GM23338 (cell line): ENCODE measurements at regions not wholly inside any gene's neighbourhood (a gene's known extent, or its start where the extent isn't known, plus 50 kb on each side); places are given as distances from the start of the nearest gene placed in this dataset.

Experiments used
- ATAC-seq: fragments of 200-7000 bp; cut with Tn5 transposase; 3 replicates; pipeline ENCODE4 v1.9.1; 2020
- DNase-seq: peaks from one replicate; pipeline ENCODE4 v3.0.0-alpha.2; 2015; ENCODE audit warnings: low spot score
- H2AFZ ChIP-seq: fragments of 200-600 bp; sonication (generic); 2 replicates; pipeline ENCODE4 v1.8.0; 2016; ENCODE audit warnings: antibody characterized with exemption, mild to moderate bottlenecking, moderate library complexity
- H3F3A ChIP-seq: fragments of 200-600 bp; sonication (generic); replicated peaks from 2 replicates; pipeline ENCODE4 v1.8.0; 2017; ENCODE audit warnings: antibody characterized with exemption, mixed run types, low read depth
- H3K27ac ChIP-seq: fragments of 200-600 bp; sonication (generic); 2 replicates; pipeline ENCODE4 v1.6.1; 2016; ENCODE audit warnings: low read depth
- H3K27me3 ChIP-seq: fragments of 200-600 bp; sonication (generic); 2 replicates; pipeline ENCODE4 v1.8.0; 2016; ENCODE audit warnings: mild to moderate bottlenecking, mixed run types, moderate library complexity; ENCODE audit not compliant: insufficient read depth
- H3K36me3 ChIP-seq: fragments of 200-600 bp; sonication (generic); 2 replicates; pipeline ENCODE4 v1.8.0; 2016; ENCODE audit warnings: mild to moderate bottlenecking; ENCODE audit not compliant: insufficient read depth
- H3K4me1 ChIP-seq: fragments of 200-600 bp; sonication (generic); 2 replicates; pipeline ENCODE4 v1.8.0; 2016; ENCODE audit warnings: mild to moderate bottlenecking, moderate library complexity; ENCODE audit not compliant: insufficient read depth
- H3K4me2 ChIP-seq: fragments of 200-600 bp; sonication (generic); 2 replicates; pipeline ENCODE4 v1.7.1; 2017; ENCODE audit warnings: mixed run types
- H3K4me3 ChIP-seq: fragments of 200-600 bp; sonication (generic); 2 replicates; pipeline ENCODE4 v1.6.1; 2016; ENCODE audit warnings: mixed run types
- H3K79me2 ChIP-seq: fragments of 200-600 bp; sonication (generic); replicated peaks from 2 replicates; pipeline ENCODE4 v1.8.0; 2017; ENCODE audit warnings: mild to moderate bottlenecking; ENCODE audit not compliant: insufficient read depth
- H3K9me2 ChIP-seq: fragments of 200-600 bp; sonication (generic); 2 replicates; pipeline ENCODE4 v1.8.0; 2017; ENCODE audit not compliant: insufficient read depth
- H4K20me1 ChIP-seq: fragments of 200-600 bp; sonication (generic); replicated peaks from 2 replicates; pipeline ENCODE4 v1.8.0; 2017; ENCODE audit warnings: mild to moderate bottlenecking; ENCODE audit not compliant: insufficient read depth
- H3K27ac Mint-ChIP-seq: 2 replicates; pipeline ENCODE4 v1.8.0; 2020; ENCODE audit warnings: inconsistent platforms, mild to moderate bottlenecking, moderate library complexity, mixed read lengths
- H3K27me3 Mint-ChIP-seq: 3 replicates; pipeline ENCODE4 v1.8.0; 2022; ENCODE audit warnings: low read depth, mild to moderate bottlenecking, moderate library complexity, mixed read lengths, inconsistent platforms; ENCODE audit not compliant: insufficient read depth, poor library complexity
- H3K36me3 Mint-ChIP-seq: 3 replicates; pipeline ENCODE4 v1.8.0; 2021; ENCODE audit warnings: low read depth, mild to moderate bottlenecking, inconsistent platforms, moderate library complexity, mixed read lengths
- H3K4me1 Mint-ChIP-seq: 3 replicates; pipeline ENCODE4 v1.8.0; 2020; ENCODE audit warnings: mild to moderate bottlenecking, inconsistent platforms, mixed read lengths
- H3K4me3 Mint-ChIP-seq: 3 replicates; pipeline ENCODE4 v1.8.0; 2021; ENCODE audit warnings: moderate library complexity, mild to moderate bottlenecking, inconsistent platforms, mixed read lengths
- H3K9me3 Mint-ChIP-seq: 3 replicates; pipeline ENCODE4 v1.8.0; 2020; ENCODE audit warnings: moderate library complexity, mild to moderate bottlenecking, inconsistent platforms, mixed read lengths
- CREB1 ChIP-seq: fragments of 250-450 bp; sonication (Bioruptor Pico); IDR thresholded peaks from 2 replicates; pipeline ENCODE4 v1.5.0; 2020; ENCODE audit warnings: low read depth, mild to moderate bottlenecking, moderate library complexity
- CTCF ChIP-seq, 2 experiments: fragments of 200-600 bp in 1 of 2; sonication (generic) in 1 of 2; conservative IDR thresholded peaks; 2 replicates each; pipeline versions ENCODE4 v1.5.1 to v1.6.1; 2016 to 2017; ENCODE audit warnings: antibody characterized with exemption in 2 of 2, low read depth in 2 of 2, mild to moderate bottlenecking in 2 of 2, moderate library complexity in 1 of 2
- ETS1 ChIP-seq: IDR thresholded peaks from 2 replicates; pipeline ENCODE4 v1.6.1; 2016; ENCODE audit warnings: antibody characterized with exemption
- EZH2 ChIP-seq: fragments of 200-600 bp; sonication (generic); IDR thresholded peaks from one replicate; pipeline ENCODE4 v1.8.0; 2017; ENCODE audit warnings: antibody characterized with exemption, mild to moderate bottlenecking, low read depth; ENCODE audit not compliant: unreplicated experiment
- EZH2phosphoT487 ChIP-seq: fragments of 200-600 bp; sonication (generic); IDR thresholded peaks from one replicate; pipeline ENCODE4 v1.8.1; 2018; ENCODE audit warnings: antibody characterized with exemption; ENCODE audit not compliant: unreplicated experiment
- JUNB ChIP-seq: IDR thresholded peaks from one replicate; pipeline ENCODE4 v1.6.1; 2016; ENCODE audit warnings: antibody characterized with exemption; ENCODE audit not compliant: unreplicated experiment
- NANOG ChIP-seq: IDR thresholded peaks from 2 replicates; pipeline ENCODE4 v1.6.1; 2016; ENCODE audit warnings: antibody characterized with exemption, borderline replicate concordance
- POLR2AphosphoS5 ChIP-seq: IDR thresholded peaks from 2 replicates; pipeline ENCODE4 v1.6.1; 2016; ENCODE audit warnings: antibody characterized with exemption, low read depth
- REST ChIP-seq: IDR thresholded peaks from one replicate; pipeline ENCODE4 v1.6.1; 2018; ENCODE audit warnings: antibody characterized with exemption; ENCODE audit not compliant: unreplicated experiment
- STAT1 ChIP-seq: IDR thresholded peaks from one replicate; pipeline ENCODE4 v1.6.1; 2016; ENCODE audit warnings: antibody characterized with exemption; ENCODE audit not compliant: unreplicated experiment
- ZNF114 ChIP-seq: fragments of 250-450 bp; sonication (Bioruptor Pico); IDR thresholded peaks from 2 replicates; pipeline ENCODE4 v1.5.0; 2020; ENCODE audit warnings: mild to moderate bottlenecking, moderate library complexity
- ZNF331 ChIP-seq: fragments of 250-450 bp; sonication (Bioruptor Pico); IDR thresholded peaks from 2 replicates; pipeline ENCODE4 v1.5.0; 2020; ENCODE audit warnings: low read depth, mild to moderate bottlenecking, moderate library complexity
- ZNF462 ChIP-seq: fragments of 250-450 bp; sonication (Bioruptor Pico); IDR thresholded peaks from 2 replicates; pipeline ENCODE4 v1.5.0; 2020; ENCODE audit warnings: mild to moderate bottlenecking, moderate library complexity

- Mint-ChIP-seq H3K9me3 (no peaks in the 10 kb centered on the region), H3K36me3 (peaks cover 3% of the 10 kb centered on the region; the same call in 2 of the 3 replicates), H3K27ac (no peak overlapping the region), H3K4me1 (peaks cover 13% of the 10 kb centered on the region), H3K27me3 (peaks cover 3% of the 10 kb centered on the region), H3K4me3 (no peak overlapping the region)
- DNase-seq = no peak
- Histone ChIP-seq H3K4me3 (no peak overlapping the region), H3K4me1 (peaks cover 10% of the 10 kb centered on the region; the same call in 1 of the 2 replicates), H3K4me2 (no peak overlapping the region), H3K27me3 (no peaks in the 10 kb centered on the region), H3K36me3 (no peaks in the 10 kb centered on the region), H3F3A (no peaks in the 10 kb centered on the region), H3K9me2 (peaks cover 12% of the 10 kb centered on the region; the same call in 1 of the 2 replicates), H2AFZ (no peak overlapping the region), H4K20me1 (no peaks in the 10 kb centered on the region), H3K27ac (no peak overlapping the region), H3K79me2 (no peaks in the 10 kb centered on the region)
- ATAC-seq = no peak
- TF ChIP-seq ZNF114 (CRISPR knock-in tag) = no peak
- no peak for TF ChIP-seq CREB1 (CRISPR knock-in tag)
- TF ChIP-seq JUNB = no peak
- no peak for TF ChIP-seq STAT1
- TF ChIP-seq EZH2phosphoT487 = no peak
- TF ChIP-seq POLR2AphosphoS5 = no peak
- no peak for TF ChIP-seq ETS1
- TF ChIP-seq CTCF (conservative IDR thresholded peaks at IDR 0.05; ENCODE audit: low read depth in 2 of 2) = no peak
- TF ChIP-seq REST = no peak
- no peak for TF ChIP-seq NANOG
- TF ChIP-seq ZNF331 (CRISPR knock-in tag) = no peak
- TF ChIP-seq EZH2 = no peak
- no peak for TF ChIP-seq ZNF462
Observed at GRCh38 chr1:94677087-94677486, 135.5 kb upstream of the F3 start.
